ENCODE measurements at regions not wholly inside any gene's neighbourhood (a gene's known extent, or its start where the extent isn't known, plus 50 kb on each side); places are given as distances from the start of the nearest gene placed in this dataset.
"Not testable (repeated sequence)": the region's sequence is repeated elsewhere in the genome, so short reads cannot be mapped to it uniquely, and the experiment has no call there.

DNA sequence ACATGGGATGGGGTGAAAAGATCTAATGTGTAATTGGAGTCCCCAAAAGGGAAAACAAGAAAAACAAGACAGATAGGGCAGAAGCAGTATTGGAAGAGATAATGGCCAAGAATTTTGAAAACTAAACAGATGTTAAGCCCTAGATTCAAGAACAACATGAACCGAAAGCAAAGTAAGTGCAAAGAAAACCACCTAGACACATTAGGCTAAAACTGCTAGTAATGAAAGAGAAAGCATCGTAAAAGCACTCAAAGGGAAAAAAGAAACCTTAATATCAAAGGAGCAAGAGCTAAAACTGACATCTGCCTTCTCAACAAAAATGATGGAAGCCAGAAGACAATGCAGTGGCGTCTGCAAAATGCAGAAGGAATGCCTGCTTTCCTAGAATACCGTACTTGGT, 92.1 kb upstream of the ADORA2B start:
- TF ChIP-seq, protein P1, sequence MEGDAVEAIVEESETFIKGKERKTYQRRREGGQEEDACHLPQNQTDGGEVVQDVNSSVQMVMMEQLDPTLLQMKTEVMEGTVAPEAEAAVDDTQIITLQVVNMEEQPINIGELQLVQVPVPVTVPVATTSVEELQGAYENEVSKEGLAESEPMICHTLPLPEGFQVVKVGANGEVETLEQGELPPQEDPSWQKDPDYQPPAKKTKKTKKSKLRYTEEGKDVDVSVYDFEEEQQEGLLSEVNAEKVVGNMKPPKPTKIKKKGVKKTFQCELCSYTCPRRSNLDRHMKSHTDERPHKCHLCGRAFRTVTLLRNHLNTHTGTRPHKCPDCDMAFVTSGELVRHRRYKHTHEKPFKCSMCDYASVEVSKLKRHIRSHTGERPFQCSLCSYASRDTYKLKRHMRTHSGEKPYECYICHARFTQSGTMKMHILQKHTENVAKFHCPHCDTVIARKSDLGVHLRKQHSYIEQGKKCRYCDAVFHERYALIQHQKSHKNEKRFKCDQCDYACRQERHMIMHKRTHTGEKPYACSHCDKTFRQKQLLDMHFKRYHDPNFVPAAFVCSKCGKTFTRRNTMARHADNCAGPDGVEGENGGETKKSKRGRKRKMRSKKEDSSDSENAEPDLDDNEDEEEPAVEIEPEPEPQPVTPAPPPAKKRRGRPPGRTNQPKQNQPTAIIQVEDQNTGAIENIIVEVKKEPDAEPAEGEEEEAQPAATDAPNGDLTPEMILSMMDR (IDR thresholded peaks at IDR 0.05 in 2 of 3, conservative IDR thresholded peaks at IDR 0.05 in 1 of 3; ENCODE audit: control insufficient read depth in 2 of 3, extremely low read depth in 1 of 3, insufficient read depth in 1 of 3, low read depth in 3 of 3, low read length in 3 of 3) = not testable (repeated sequence)
- not testable (repeated sequence) for TF ChIP-seq MLLT1 (IDR thresholded peaks at IDR 0.05); CREB1 (IDR thresholded peaks at IDR 0.05; ENCODE audit: low read depth)

All from GM12878 (cell line).